ENCODE measurements at regions not wholly inside any gene's neighbourhood (a gene's known extent, or its start where the extent isn't known, plus 50 kb on each side); places are given as distances from the start of the nearest gene placed in this dataset.

GRCh38 chr5:118009741-118010297 lies 978.5 kb downstream of the DTWD2 start:
- TF ChIP-seq CTCF (conservative IDR thresholded peaks at IDR 0.05) (no peak), EZH2 (IDR thresholded peaks at IDR 0.05; ENCODE audit: low read depth) (no peak)
